IMR-90 (cell line): ENCODE measurements at regions not wholly inside any gene's neighbourhood (a gene's known extent, or its start where the extent isn't known, plus 50 kb on each side); places are given as distances from the start of the nearest gene placed in this dataset.
"Not testable (repeated sequence)": the region's sequence is repeated elsewhere in the genome, so short reads cannot be mapped to it uniquely, and the experiment has no call there.

Source experiments
- BHLHE40 ChIP-seq: fragments of 150-350 bp; IDR thresholded peaks from 2 replicates; pipeline ENCODE4 v1.6.1; 2016; ENCODE audit warnings: mild to moderate bottlenecking, low read depth, low read length
- MAZ ChIP-seq: IDR thresholded peaks from 2 replicates; pipeline ENCODE4 v1.6.1; 2012; ENCODE audit warnings: low read depth, mild to moderate bottlenecking, low read length, improper control_type of control experiment, moderate library complexity, borderline replicate concordance
- POLR2A ChIP-seq: IDR thresholded peaks from 2 replicates; pipeline ENCODE4 v1.6.1; 2012; ENCODE audit warnings: mild to moderate bottlenecking, low read depth, low read length
- RAD21 ChIP-seq: IDR thresholded peaks from 2 replicates; pipeline ENCODE4 v1.6.1; 2012; ENCODE audit warnings: low read length, improper control_type of control experiment
- SMC3 ChIP-seq: fragments of 150-350 bp; IDR thresholded peaks from 2 replicates; pipeline ENCODE4 v1.6.1; 2016; ENCODE audit warnings: low read depth, mild to moderate bottlenecking, antibody characterized with exemption, low read length, moderate library complexity
- TF ChIP-seq, protein P1 (sequence below): conservative IDR thresholded peaks from 2 replicates; pipeline ENCODE4 v1.5.1; 2012; ENCODE audit warnings: mild to moderate bottlenecking, low read depth, low read length, improper control_type of control experiment

DNA sequence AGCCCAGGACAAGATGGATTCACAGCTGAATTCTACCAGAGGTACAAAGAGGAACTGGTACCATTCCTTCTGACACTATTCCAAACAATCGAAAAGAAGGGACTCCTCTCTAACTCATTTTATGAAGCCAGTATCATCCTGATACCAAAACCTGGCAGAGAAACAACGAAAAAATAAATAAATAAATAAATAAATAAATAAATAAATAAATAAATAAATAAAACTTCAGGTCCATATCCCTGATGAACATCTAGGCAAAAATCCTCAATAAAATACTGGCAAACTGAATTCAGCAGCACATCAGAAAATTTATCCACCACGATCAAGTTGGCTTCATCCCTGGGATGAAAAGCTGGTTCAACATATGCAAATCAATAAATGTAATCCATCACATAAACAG, 1272.1 kb downstream of the FAM133A start:
- TF ChIP-seq RAD21, SMC3, MAZ, POLR2A, BHLHE40: not testable (repeated sequence)
- TF ChIP-seq, protein P1, sequence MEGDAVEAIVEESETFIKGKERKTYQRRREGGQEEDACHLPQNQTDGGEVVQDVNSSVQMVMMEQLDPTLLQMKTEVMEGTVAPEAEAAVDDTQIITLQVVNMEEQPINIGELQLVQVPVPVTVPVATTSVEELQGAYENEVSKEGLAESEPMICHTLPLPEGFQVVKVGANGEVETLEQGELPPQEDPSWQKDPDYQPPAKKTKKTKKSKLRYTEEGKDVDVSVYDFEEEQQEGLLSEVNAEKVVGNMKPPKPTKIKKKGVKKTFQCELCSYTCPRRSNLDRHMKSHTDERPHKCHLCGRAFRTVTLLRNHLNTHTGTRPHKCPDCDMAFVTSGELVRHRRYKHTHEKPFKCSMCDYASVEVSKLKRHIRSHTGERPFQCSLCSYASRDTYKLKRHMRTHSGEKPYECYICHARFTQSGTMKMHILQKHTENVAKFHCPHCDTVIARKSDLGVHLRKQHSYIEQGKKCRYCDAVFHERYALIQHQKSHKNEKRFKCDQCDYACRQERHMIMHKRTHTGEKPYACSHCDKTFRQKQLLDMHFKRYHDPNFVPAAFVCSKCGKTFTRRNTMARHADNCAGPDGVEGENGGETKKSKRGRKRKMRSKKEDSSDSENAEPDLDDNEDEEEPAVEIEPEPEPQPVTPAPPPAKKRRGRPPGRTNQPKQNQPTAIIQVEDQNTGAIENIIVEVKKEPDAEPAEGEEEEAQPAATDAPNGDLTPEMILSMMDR, result not testable (repeated sequence)
